Skeletal muscle cell (primary cell): ENCODE measurements at regions not wholly inside any gene's neighbourhood (a gene's known extent, or its start where the extent isn't known, plus 50 kb on each side); places are given as distances from the start of the nearest gene placed in this dataset.
"Not testable (repeated sequence)": the region's sequence is repeated elsewhere in the genome, so short reads cannot be mapped to it uniquely, and the experiment has no call there.

ENCODE experiments used
- DNase-seq: peaks from one replicate; pipeline ENCODE4 v3.0.0-alpha.2; 2010; ENCODE audit warnings: low read depth
- H3K4me3 ChIP-seq: 2 replicates; pipeline ENCODE4 v1.5.1; 2011; ENCODE audit warnings: low read depth, mild to moderate bottlenecking, control low read depth, low read length, moderate library complexity

GRCh38 chr1:120941066-120941465 is 51.5 kb downstream of the PPIAL4A start:
- DNase-seq, H3K4me3 ChIP-seq: not testable (repeated sequence)

- H3K4me3 ChIP-seq = peak overlapping the region; percentile 43
- DNase-seq = not testable (repeated sequence)
Observed at GRCh38 chr1:120941836-120942217, 52.3 kb downstream of the PPIAL4A start.

GRCh38 chr1:120942218-120942944 is 52.8 kb downstream of the PPIAL4A start:
- peak; percentile 51 for DNase-seq
- peak overlapping the region; percentile 43 for H3K4me3 ChIP-seq

- not testable (repeated sequence) for H3K4me3 ChIP-seq, DNase-seq
Observed at GRCh38 chr1:120942945-120943319, 53.4 kb downstream of the PPIAL4A start.

GRCh38 chr1:120944691-120945090 is 55.1 kb downstream of the PPIAL4A start:
- H3K4me3 ChIP-seq, DNase-seq: not testable (repeated sequence)

GRCh38 chr1:120945122-120945521 is 55.6 kb downstream of the PPIAL4A start:
- DNase-seq = not testable (repeated sequence)

GRCh38 chr1:120947114-120947513 is 57.5 kb downstream of the PPIAL4A start:
- not testable (repeated sequence) for H3K4me3 ChIP-seq, DNase-seq

More at GRCh38 chr1:120945122-120945521, 55.6 kb downstream of the PPIAL4A start:
- not testable (repeated sequence) for H3K4me3 ChIP-seq

- not testable (repeated sequence) for H3K4me3 ChIP-seq
Observed at GRCh38 chr1:120949724-120950123, 60.2 kb downstream of the PPIAL4A start.

GRCh38 chr1:120950633-120951032 is 61.1 kb downstream of the PPIAL4A start:
- not testable (repeated sequence) for DNase-seq, H3K4me3 ChIP-seq

More at GRCh38 chr1:120949724-120950123, 60.2 kb downstream of the PPIAL4A start:
- not testable (repeated sequence) for DNase-seq

GRCh38 chr1:120951100-120951499 is 61.5 kb downstream of the PPIAL4A start:
- not testable (repeated sequence) for DNase-seq, H3K4me3 ChIP-seq

GRCh38 chr1:120952207-120952870 is 62.8 kb downstream of the PPIAL4A start:
- DNase-seq, H3K4me3 ChIP-seq: not testable (repeated sequence)

- not testable (repeated sequence) for H3K4me3 ChIP-seq, DNase-seq
Observed at GRCh38 chr1:120952871-120953265, 63.3 kb downstream of the PPIAL4A start.

GRCh38 chr1:120954736-120955135 is 65.2 kb downstream of the PPIAL4A start:
- DNase-seq = no peak
- no peak overlapping the region for H3K4me3 ChIP-seq

- not testable (repeated sequence) for DNase-seq, H3K4me3 ChIP-seq
Observed at GRCh38 chr1:120955961-120956360, 66.4 kb downstream of the PPIAL4A start.

- DNase-seq, H3K4me3 ChIP-seq: not testable (repeated sequence)
Observed at GRCh38 chr1:120966018-120966417, 76.4 kb downstream of the PPIAL4A start.

GRCh38 chr1:120972863-120973262 is 83.3 kb downstream of the PPIAL4A start:
- not testable (repeated sequence) for H3K4me3 ChIP-seq
- DNase-seq = peak; percentile 54

GRCh38 chr1:120973836-120974235 is 84.3 kb downstream of the PPIAL4A start:
- not testable (repeated sequence) for DNase-seq

GRCh38 chr1:120977279-120977678 is 87.7 kb downstream of the PPIAL4A start:
- DNase-seq = peak; percentile 4

More at GRCh38 chr1:120973836-120974235, 84.3 kb downstream of the PPIAL4A start:
- H3K4me3 ChIP-seq = not testable (repeated sequence)

GRCh38 chr1:120981489-120982094 is 92.0 kb downstream of the PPIAL4A start:
- DNase-seq, H3K4me3 ChIP-seq: not testable (repeated sequence)

More at GRCh38 chr1:120977279-120977678, 87.7 kb downstream of the PPIAL4A start:
- not testable (repeated sequence) for H3K4me3 ChIP-seq

GRCh38 chr1:120994614-120995013 is 105.0 kb downstream of the PPIAL4A start:
- not testable (repeated sequence) for DNase-seq, H3K4me3 ChIP-seq
